ENCODE measurements at regions not wholly inside any gene's neighbourhood (a gene's known extent, or its start where the extent isn't known, plus 50 kb on each side); places are given as distances from the start of the nearest gene placed in this dataset.
"Not testable (repeated sequence)": the region's sequence is repeated elsewhere in the genome, so short reads cannot be mapped to it uniquely, and the experiment has no call there.

DNA sequence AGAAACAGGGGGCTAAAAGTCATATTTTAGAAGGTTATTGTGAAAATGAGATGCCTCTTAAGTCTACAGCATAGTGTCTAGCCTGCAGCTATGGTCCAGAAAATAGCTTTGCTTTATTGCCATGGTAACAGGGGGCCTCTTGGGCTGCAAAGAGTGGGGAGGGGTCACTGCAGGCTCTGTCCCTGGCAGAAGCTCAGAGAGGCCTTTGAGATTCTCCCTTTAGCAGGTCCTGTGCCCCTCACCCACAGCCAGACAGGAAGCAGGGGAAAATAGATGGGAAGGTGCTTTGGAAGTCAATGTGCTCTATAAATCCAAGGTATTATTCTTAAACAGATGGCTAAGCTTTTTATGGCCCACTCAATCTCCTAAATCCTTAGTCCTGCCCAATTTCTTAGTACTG is 1021.3 kb upstream of the GYPC start:
- no peak for DNase-seq (ENCODE audit: insufficient read length, low spot score)
- no peak for FAIRE-seq
- TF ChIP-seq SPI1 (IDR thresholded peaks at IDR 0.05; ENCODE audit: low read depth, low read length) (no peak), PAX5 (IDR thresholded peaks at IDR 0.05; ENCODE audit: insufficient read depth, low read length, severe bottlenecking) (no peak), TAF1 (IDR thresholded peaks at IDR 0.05; ENCODE audit: low read depth, low read length) (no peak), POLR2AphosphoS5 (IDR thresholded peaks at IDR 0.05; ENCODE audit: low read depth, low read length) (no peak), POU2F2 (IDR thresholded peaks at IDR 0.05; ENCODE audit: low read depth, low read length) (no peak), POLR2A (IDR thresholded peaks at IDR 0.05; ENCODE audit: low read depth, low read length) (no peak)

- FAIRE-seq = peak; percentile 16
- TF ChIP-seq POLR2A (IDR thresholded peaks at IDR 0.05; ENCODE audit: low read depth, low read length) (no peak), PAX5 (IDR thresholded peaks at IDR 0.05; ENCODE audit: insufficient read depth, low read length, severe bottlenecking) (no peak), POLR2AphosphoS5 (IDR thresholded peaks at IDR 0.05; ENCODE audit: low read depth, low read length) (no peak), TAF1 (IDR thresholded peaks at IDR 0.05; ENCODE audit: low read depth, low read length) (no peak), SPI1 (IDR thresholded peaks at IDR 0.05; ENCODE audit: low read depth, low read length) (no peak), POU2F2 (IDR thresholded peaks at IDR 0.05; ENCODE audit: low read depth, low read length) (no peak)
- DNase-seq (ENCODE audit: insufficient read length, low spot score) = no peak
These were observed 1017.6 kb upstream of the GYPC start for GRCh38 chr2:125638345-125638744.

- no peak for DNase-seq (ENCODE audit: insufficient read length, low spot score)
- TF ChIP-seq SPI1 (IDR thresholded peaks at IDR 0.05; ENCODE audit: low read depth, low read length) (no peak), POLR2A (IDR thresholded peaks at IDR 0.05; ENCODE audit: low read depth, low read length) (no peak), PAX5 (IDR thresholded peaks at IDR 0.05; ENCODE audit: insufficient read depth, low read length, severe bottlenecking) (no peak), POU2F2 (IDR thresholded peaks at IDR 0.05; ENCODE audit: low read depth, low read length) (no peak), TAF1 (IDR thresholded peaks at IDR 0.05; ENCODE audit: low read depth, low read length) (no peak), POLR2AphosphoS5 (IDR thresholded peaks at IDR 0.05; ENCODE audit: low read depth, low read length) (no peak)
- no peak for FAIRE-seq
These were observed 1013.9 kb upstream of the GYPC start for GRCh38 chr2:125642032-125642431.

GRCh38 chr2:125643128-125643527 is 1012.8 kb upstream of the GYPC start:
- DNase-seq (ENCODE audit: insufficient read length, low spot score) = no peak
- TF ChIP-seq POU2F2 (IDR thresholded peaks at IDR 0.05; ENCODE audit: low read depth, low read length) (no peak), SPI1 (IDR thresholded peaks at IDR 0.05; ENCODE audit: low read depth, low read length) (no peak), POLR2A (IDR thresholded peaks at IDR 0.05; ENCODE audit: low read depth, low read length) (no peak), PAX5 (IDR thresholded peaks at IDR 0.05; ENCODE audit: insufficient read depth, low read length, severe bottlenecking) (no peak), TAF1 (IDR thresholded peaks at IDR 0.05; ENCODE audit: low read depth, low read length) (no peak), POLR2AphosphoS5 (IDR thresholded peaks at IDR 0.05; ENCODE audit: low read depth, low read length) (no peak)
- FAIRE-seq = no peak

GRCh38 chr2:125643585-125643984 is 1012.4 kb upstream of the GYPC start:
- no peak for FAIRE-seq
- DNase-seq (ENCODE audit: insufficient read length, low spot score) = no peak
- TF ChIP-seq POLR2AphosphoS5 (IDR thresholded peaks at IDR 0.05; ENCODE audit: low read depth, low read length) = no peak
- TF ChIP-seq POU2F2 (IDR thresholded peaks at IDR 0.05; ENCODE audit: low read depth, low read length) = no peak
- TF ChIP-seq PAX5 (IDR thresholded peaks at IDR 0.05; ENCODE audit: insufficient read depth, low read length, severe bottlenecking) = no peak
- no peak for TF ChIP-seq SPI1 (IDR thresholded peaks at IDR 0.05; ENCODE audit: low read depth, low read length)
- TF ChIP-seq TAF1 (IDR thresholded peaks at IDR 0.05; ENCODE audit: low read depth, low read length) = no peak
- TF ChIP-seq POLR2A (IDR thresholded peaks at IDR 0.05; ENCODE audit: low read depth, low read length) = no peak

GRCh38 chr2:125644257-125644656 is 1011.7 kb upstream of the GYPC start:
- no peak for TF ChIP-seq POLR2A (IDR thresholded peaks at IDR 0.05; ENCODE audit: low read depth, low read length)
- no peak for TF ChIP-seq SPI1 (IDR thresholded peaks at IDR 0.05; ENCODE audit: low read depth, low read length)
- TF ChIP-seq PAX5 (IDR thresholded peaks at IDR 0.05; ENCODE audit: insufficient read depth, low read length, severe bottlenecking) = no peak
- TF ChIP-seq POU2F2 (IDR thresholded peaks at IDR 0.05; ENCODE audit: low read depth, low read length) = no peak
- TF ChIP-seq POLR2AphosphoS5 (IDR thresholded peaks at IDR 0.05; ENCODE audit: low read depth, low read length) = no peak
- TF ChIP-seq TAF1 (IDR thresholded peaks at IDR 0.05; ENCODE audit: low read depth, low read length) = no peak
- DNase-seq (ENCODE audit: insufficient read length, low spot score) (no peak), FAIRE-seq (no peak)

GRCh38 chr2:125652280-125652679 is 1003.7 kb upstream of the GYPC start:
- TF ChIP-seq SPI1 (IDR thresholded peaks at IDR 0.05; ENCODE audit: low read depth, low read length) (no peak), POU2F2 (IDR thresholded peaks at IDR 0.05; ENCODE audit: low read depth, low read length) (no peak), PAX5 (IDR thresholded peaks at IDR 0.05; ENCODE audit: insufficient read depth, low read length, severe bottlenecking) (no peak)
- DNase-seq (ENCODE audit: insufficient read length, low spot score) (no peak), FAIRE-seq (no peak)

DNA sequence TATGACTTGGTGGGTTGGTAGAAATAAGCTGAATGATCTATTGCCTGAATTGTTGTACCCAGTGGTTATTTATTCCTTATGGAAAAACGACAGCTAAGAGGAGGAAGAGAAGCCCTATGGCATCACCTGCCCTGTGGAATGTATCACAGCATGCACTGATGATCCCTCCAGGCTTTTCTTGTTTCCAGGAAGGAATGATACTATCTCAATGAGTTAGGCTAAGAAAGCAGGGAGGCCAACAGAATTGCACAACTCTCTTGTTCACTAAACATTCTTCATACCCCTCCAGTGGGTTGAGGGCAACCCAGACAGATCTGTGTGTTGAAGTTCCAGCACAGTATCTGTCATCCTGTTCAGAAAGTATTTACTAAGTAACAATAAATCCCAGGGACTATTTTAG is 1001.7 kb upstream of the GYPC start:
- DNase-seq (ENCODE audit: insufficient read length, low spot score) (no peak), FAIRE-seq (no peak)
- TF ChIP-seq POLR2AphosphoS5 (IDR thresholded peaks at IDR 0.05; ENCODE audit: low read depth, low read length) = no peak
- TF ChIP-seq SPI1 (IDR thresholded peaks at IDR 0.05; ENCODE audit: low read depth, low read length) = no peak
- no peak for TF ChIP-seq PAX5 (IDR thresholded peaks at IDR 0.05; ENCODE audit: insufficient read depth, low read length, severe bottlenecking)

GRCh38 chr2:125656190-125656589 is 999.8 kb upstream of the GYPC start:
- FAIRE-seq (no peak), DNase-seq (ENCODE audit: insufficient read length, low spot score) (no peak)
- TF ChIP-seq POU2F2 (IDR thresholded peaks at IDR 0.05; ENCODE audit: low read depth, low read length) = no peak
- TF ChIP-seq PAX5 (IDR thresholded peaks at IDR 0.05; ENCODE audit: insufficient read depth, low read length, severe bottlenecking) = no peak
- no peak for TF ChIP-seq TAF1 (IDR thresholded peaks at IDR 0.05; ENCODE audit: low read depth, low read length)
- TF ChIP-seq POLR2AphosphoS5 (IDR thresholded peaks at IDR 0.05; ENCODE audit: low read depth, low read length) = no peak
- TF ChIP-seq SPI1 (IDR thresholded peaks at IDR 0.05; ENCODE audit: low read depth, low read length) = no peak
- TF ChIP-seq POLR2A (IDR thresholded peaks at IDR 0.05; ENCODE audit: low read depth, low read length) = no peak

DNA sequence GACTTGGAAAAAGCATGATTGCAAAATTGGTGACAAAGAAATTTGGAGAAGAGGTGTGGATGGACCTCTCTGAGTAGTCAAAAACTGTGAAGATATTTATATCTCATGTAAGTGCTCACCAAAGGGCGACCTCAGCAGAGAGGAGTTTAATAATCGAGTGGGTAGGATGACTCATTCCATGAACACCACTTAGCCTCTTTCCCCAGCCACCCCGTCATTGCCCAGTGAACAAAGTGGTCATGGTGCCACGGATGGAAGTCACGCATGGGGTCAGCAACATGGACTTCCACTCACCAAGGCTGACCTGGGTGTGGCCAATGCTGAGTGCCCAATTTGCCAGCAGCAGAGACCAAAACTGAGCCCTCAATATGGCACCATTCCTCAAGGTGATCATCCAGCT is 997.4 kb upstream of the GYPC start:
- no peak for DNase-seq (ENCODE audit: insufficient read length, low spot score)
- no peak for FAIRE-seq
- no peak for TF ChIP-seq TAF1 (IDR thresholded peaks at IDR 0.05; ENCODE audit: low read depth, low read length)
- no peak for TF ChIP-seq POU2F2 (IDR thresholded peaks at IDR 0.05; ENCODE audit: low read depth, low read length)
- no peak for TF ChIP-seq POLR2A (IDR thresholded peaks at IDR 0.05; ENCODE audit: low read depth, low read length)
- no peak for TF ChIP-seq POLR2AphosphoS5 (IDR thresholded peaks at IDR 0.05; ENCODE audit: low read depth, low read length)
- no peak for TF ChIP-seq PAX5 (IDR thresholded peaks at IDR 0.05; ENCODE audit: insufficient read depth, low read length, severe bottlenecking)
- no peak for TF ChIP-seq SPI1 (IDR thresholded peaks at IDR 0.05; ENCODE audit: low read depth, low read length)

- not testable (repeated sequence) for FAIRE-seq; DNase-seq (ENCODE audit: insufficient read length, low spot score)
These were observed 995.6 kb upstream of the GYPC start for GRCh38 chr2:125660369-125660768.
